HCT116 (cell line): ENCODE measurements at regions not wholly inside any gene's neighbourhood (a gene's known extent, or its start where the extent isn't known, plus 50 kb on each side); places are given as distances from the start of the nearest gene placed in this dataset.

Source experiments
- ATAC-seq: fragments of 200-7000 bp; cut with Tn5 transposase; 2 replicates; pipeline ENCODE4 v1.9.1; 2020; ENCODE audit warnings: mild to moderate bottlenecking, moderate library complexity
- BruUV-seq: library from RNA; stranded (reverse); fragments of 400-500 nt; replicated peaks from 2 replicates; lab custom pipeline; 2021; lab: Mats Ljungman, UMichigan
- CTCF ChIA-PET: fragments of 300-600 bp; sonication (Branson Sonifier 250); formaldehyde crosslinking; loops from one replicate; lab custom pipeline; 2021; ENCODE audit warnings: antibody characterized with exemption; lab: Charles Lee
- POLR2A ChIA-PET: fragments of 300-600, 350-600 bp; sonication (Branson Sonifier 250); formaldehyde crosslinking; loops from one replicate; lab custom pipeline; 2021; ENCODE audit warnings: antibody characterized with exemption; lab: Charles Lee
- RAD21 ChIA-PET, 2 experiments: fragments of 300-600 bp; sonication (Branson Sonifier 250); formaldehyde crosslinking; loops; one replicate each; lab custom pipeline; 2023; ENCODE audit warnings: low total read pairs in 2 of 2; ENCODE audit not compliant: uncharacterized antibody in 2 of 2, unreplicated experiment in 2 of 2, low non-redundant PET in 1 of 2; lab: Charles Lee
- DNase-seq: peaks from one replicate; pipeline ENCODE4 v3.0.0-alpha.2; 2010; ENCODE audit warnings: low read depth, low spot score
- H2AFZ ChIP-seq: fragments of 200-600 bp; shearing (Covaris generic), sonication (generic); 2 replicates; pipeline ENCODE4 v1.6.1; 2017; ENCODE audit warnings: low read depth, mixed run types, mixed read lengths, antibody characterized with exemption, low read length; ENCODE audit not compliant: poor library complexity, severe bottlenecking
- H3K27ac ChIP-seq: 2 replicates; pipeline ENCODE4 v1.5.1; 2012; ENCODE audit warnings: low read depth, low read length
- H3K27me3 ChIP-seq: fragments of 200-600 bp; sonication (generic); 2 replicates; pipeline ENCODE4 v1.6.1; 2016; ENCODE audit warnings: mixed run types, low read length, mixed read lengths; ENCODE audit not compliant: insufficient read depth
- H3K36me3 ChIP-seq, 2 experiments: fragments of 200-500 bp in 1 of 2; fragments of 200-600 bp in 1 of 2; sonication (Bioruptor generic) in 1 of 2; sonication (generic) in 1 of 2; 2 replicates each; pipeline versions ENCODE4 v1.5.1 to v1.6.1; 2014 to 2016; ENCODE audit warnings: low read length in 2 of 2, inconsistent platforms in 1 of 2, mixed read lengths in 1 of 2, mixed run types in 1 of 2; ENCODE audit not compliant: insufficient read depth in 2 of 2, control insufficient read depth in 1 of 2
- H3K4me1 ChIP-seq, 2 experiments: fragments of 200-600 bp in 1 of 2; sonication (generic) in 1 of 2; 2 replicates each; pipeline versions ENCODE4 v1.5.1 to v1.6.1; 2012 to 2017; ENCODE audit warnings: low read length in 2 of 2, inconsistent platforms in 1 of 2, mild to moderate bottlenecking in 1 of 2, mixed read lengths in 1 of 2, mixed run types in 1 of 2, moderate library complexity in 1 of 2; ENCODE audit not compliant: insufficient read depth in 2 of 2, control insufficient read depth in 1 of 2
- H3K4me2 ChIP-seq: fragments of 200-600 bp; sonication (generic); 2 replicates; pipeline ENCODE4 v1.6.1; 2017; ENCODE audit warnings: mixed run types, low read length, mixed read lengths
- H3K4me3 ChIP-seq, 2 experiments: fragments of 200-600 bp in 1 of 2; sonication (generic) in 1 of 2; replicated peaks in 1 of 2; 2 replicates each; pipeline ENCODE4 v1.5.1; 2011 to 2016; ENCODE audit warnings: low read length in 2 of 2, control low read depth in 1 of 2, low read depth in 1 of 2, mild to moderate bottlenecking in 1 of 2, mixed read lengths in 1 of 2, mixed run types in 1 of 2
- H3K79me2 ChIP-seq: fragments of 200-600 bp; sonication (generic); 2 replicates; pipeline ENCODE4 v1.6.1; 2017; ENCODE audit warnings: mild to moderate bottlenecking, mixed run types, low read length, moderate library complexity, mixed read lengths; ENCODE audit not compliant: insufficient read depth
- H3K9ac ChIP-seq: fragments of 200-600 bp; sonication (generic); 2 replicates; pipeline ENCODE4 v1.6.1; 2016; ENCODE audit warnings: low read length, mixed read lengths
- H3K9me2 ChIP-seq: fragments of 200-600 bp; sonication (generic), shearing (Covaris generic); 2 replicates; pipeline ENCODE4 v1.6.1; 2017; ENCODE audit warnings: mixed run types, mild to moderate bottlenecking, moderate library complexity; ENCODE audit not compliant: insufficient read depth
- H3K9me3 ChIP-seq, 2 experiments: fragments of 200-500 bp in 1 of 2; fragments of 200-600 bp in 1 of 2; sonication (Bioruptor generic) in 1 of 2; sonication (generic) in 1 of 2; 2 replicates each; pipeline ENCODE4 v1.6.1; 2014 to 2017; ENCODE audit warnings: low read length in 2 of 2, mixed read lengths in 2 of 2, inconsistent platforms in 1 of 2, low read depth in 1 of 2, mild to moderate bottlenecking in 1 of 2, mixed run types in 1 of 2, moderate library complexity in 1 of 2; ENCODE audit not compliant: control insufficient read depth in 1 of 2, insufficient read depth in 1 of 2
- H4K20me1 ChIP-seq: fragments of 200-600 bp; sonication (generic), shearing (Covaris generic); 2 replicates; pipeline ENCODE4 v1.6.1; 2017; ENCODE audit warnings: mixed run types, mild to moderate bottlenecking, moderate library complexity; ENCODE audit not compliant: insufficient read depth
- CEBPB ChIP-seq: IDR thresholded peaks from 2 replicates; pipeline ENCODE4 v1.6.1; 2012; ENCODE audit warnings: low read depth
- EGR1 ChIP-seq: IDR thresholded peaks from 2 replicates; pipeline ENCODE4 v1.6.1; 2012; ENCODE audit warnings: low read depth
- EZH2 ChIP-seq: fragments of 200-600 bp; sonication (generic); IDR thresholded peaks from 2 replicates; pipeline ENCODE4 v1.6.1; 2017; ENCODE audit warnings: antibody characterized with exemption, mixed run types
- JUND ChIP-seq: IDR thresholded peaks from 2 replicates; pipeline ENCODE4 v1.6.1; 2012
- POLR2A ChIP-seq: IDR thresholded peaks from 2 replicates; pipeline ENCODE4 v1.7.0; 2011; ENCODE audit warnings: borderline replicate concordance; ENCODE audit not compliant: insufficient read depth, insufficient read length; ENCODE audit errors: extremely low read depth
- POLR2AphosphoS5 ChIP-seq: IDR thresholded peaks from 2 replicates; pipeline ENCODE4 v1.6.1; 2011; ENCODE audit warnings: mild to moderate bottlenecking, low read depth, low read length, moderate library complexity
- RAD21 ChIP-seq: IDR thresholded peaks from 2 replicates; pipeline ENCODE4 v1.6.1; 2012; ENCODE audit warnings: low read depth, mild to moderate bottlenecking
- SP1 ChIP-seq: IDR thresholded peaks from 2 replicates; pipeline ENCODE4 v1.6.1; 2012; ENCODE audit warnings: low read depth
- SRF ChIP-seq: IDR thresholded peaks from 2 replicates; pipeline ENCODE4 v1.6.1; 2012; ENCODE audit warnings: low read depth
- YY1 ChIP-seq: IDR thresholded peaks from 2 replicates; pipeline ENCODE4 v1.6.1; 2011; ENCODE audit warnings: low read length, low read depth, moderate library complexity, mild to moderate bottlenecking; ENCODE audit not compliant: insufficient replicate concordance; ENCODE audit errors: extremely low read depth
- ZFX ChIP-seq: fragments of 450-650 bp; IDR thresholded peaks from 2 replicates; pipeline ENCODE4 v1.6.1; 2017
- ZNF274 ChIP-seq: fragments of 200-500 bp; sonication (Bioruptor generic); IDR thresholded peaks from 2 replicates; pipeline ENCODE4 v1.6.1; 2014; ENCODE audit warnings: mild to moderate bottlenecking, low read depth, low read length, inconsistent platforms
- intact Hi-C: fragments of 100-400 bp; cut with micrococcal nuclease; formaldehyde crosslinking; loops from 2 replicates; pipeline ENCODE4 v1.10.0; 2022
- TF ChIP-seq, protein P1 (sequence below), 3 experiments: fragments of 200-600 bp in 1 of 3; sonication (generic) in 1 of 3; IDR thresholded peaks in 2 of 3; conservative IDR thresholded peaks in 1 of 3; 2 replicates each; pipeline ENCODE4 v1.5.1; 2012 to 2017; ENCODE audit warnings: low read depth in 2 of 3, low read length in 2 of 3, antibody characterized with exemption in 1 of 3, borderline replicate concordance in 1 of 3, control low read depth in 1 of 3, mild to moderate bottlenecking in 1 of 3, mixed read lengths in 1 of 3, mixed run types in 1 of 3, moderate library complexity in 1 of 3; ENCODE audit not compliant: insufficient read depth in 1 of 3
- TF ChIP-seq, protein P2 (sequence below): IDR thresholded peaks from 2 replicates; pipeline ENCODE4 v1.6.1; 2012; ENCODE audit warnings: low read depth
- TF ChIP-seq, protein P3 (sequence below): IDR thresholded peaks from 2 replicates; pipeline ENCODE4 v1.6.1; 2012
- TF ChIP-seq, protein P4 (sequence below): IDR thresholded peaks from 2 replicates; pipeline ENCODE4 v1.6.1; 2012

DNA sequence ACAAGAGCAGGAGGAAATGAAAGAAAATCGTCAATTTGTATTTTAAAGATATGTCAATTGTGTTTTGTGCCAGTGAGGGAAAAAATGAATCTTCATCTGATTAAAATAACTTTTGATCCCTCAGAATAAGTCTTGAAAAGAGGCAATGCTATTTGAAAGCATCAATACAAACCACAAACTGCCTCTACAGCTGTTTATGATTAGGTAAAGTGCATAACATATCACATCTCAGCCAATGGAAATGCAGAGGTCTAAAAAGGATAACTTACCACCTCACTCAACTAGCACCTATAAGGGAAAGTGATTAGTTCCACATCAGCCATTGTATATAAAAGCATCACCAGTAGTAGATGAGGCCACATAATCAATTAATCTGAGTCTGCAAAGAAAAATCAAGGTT lies 492.2 kb upstream of the CDH2 start:
- Histone ChIP-seq H2AFZ (no peak overlapping the region), H3K27ac (no peak overlapping the region), H3K9me3 (no peaks in the 10 kb centered on the region), H3K9me2 (no peaks in the 10 kb centered on the region), H3K79me2 (no peaks in the 10 kb centered on the region), H3K4me2 (no peak overlapping the region), H4K20me1 (no peaks in the 10 kb centered on the region), H3K4me1 (no peaks in the 10 kb centered on the region), H3K9ac (no peak overlapping the region), H3K4me3 (no peak overlapping the region), H3K27me3 (no peaks in the 10 kb centered on the region), H3K36me3 (no peaks in the 10 kb centered on the region)
- ChIA-PET CTCF (no interaction called here), POLR2A (no interaction called here), RAD21 (no interaction called here)
- DNase-seq (no peak), ATAC-seq (no peak)
- TF ChIP-seq, protein P1, sequence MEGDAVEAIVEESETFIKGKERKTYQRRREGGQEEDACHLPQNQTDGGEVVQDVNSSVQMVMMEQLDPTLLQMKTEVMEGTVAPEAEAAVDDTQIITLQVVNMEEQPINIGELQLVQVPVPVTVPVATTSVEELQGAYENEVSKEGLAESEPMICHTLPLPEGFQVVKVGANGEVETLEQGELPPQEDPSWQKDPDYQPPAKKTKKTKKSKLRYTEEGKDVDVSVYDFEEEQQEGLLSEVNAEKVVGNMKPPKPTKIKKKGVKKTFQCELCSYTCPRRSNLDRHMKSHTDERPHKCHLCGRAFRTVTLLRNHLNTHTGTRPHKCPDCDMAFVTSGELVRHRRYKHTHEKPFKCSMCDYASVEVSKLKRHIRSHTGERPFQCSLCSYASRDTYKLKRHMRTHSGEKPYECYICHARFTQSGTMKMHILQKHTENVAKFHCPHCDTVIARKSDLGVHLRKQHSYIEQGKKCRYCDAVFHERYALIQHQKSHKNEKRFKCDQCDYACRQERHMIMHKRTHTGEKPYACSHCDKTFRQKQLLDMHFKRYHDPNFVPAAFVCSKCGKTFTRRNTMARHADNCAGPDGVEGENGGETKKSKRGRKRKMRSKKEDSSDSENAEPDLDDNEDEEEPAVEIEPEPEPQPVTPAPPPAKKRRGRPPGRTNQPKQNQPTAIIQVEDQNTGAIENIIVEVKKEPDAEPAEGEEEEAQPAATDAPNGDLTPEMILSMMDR (IDR thresholded peaks at IDR 0.05 in 2 of 3, conservative IDR thresholded peaks at IDR 0.05 in 1 of 3; ENCODE audit: borderline replicate concordance in 1 of 3, insufficient read depth in 1 of 3, low read depth in 2 of 3, low read length in 2 of 3) = no peak
- TF ChIP-seq, protein P2, sequence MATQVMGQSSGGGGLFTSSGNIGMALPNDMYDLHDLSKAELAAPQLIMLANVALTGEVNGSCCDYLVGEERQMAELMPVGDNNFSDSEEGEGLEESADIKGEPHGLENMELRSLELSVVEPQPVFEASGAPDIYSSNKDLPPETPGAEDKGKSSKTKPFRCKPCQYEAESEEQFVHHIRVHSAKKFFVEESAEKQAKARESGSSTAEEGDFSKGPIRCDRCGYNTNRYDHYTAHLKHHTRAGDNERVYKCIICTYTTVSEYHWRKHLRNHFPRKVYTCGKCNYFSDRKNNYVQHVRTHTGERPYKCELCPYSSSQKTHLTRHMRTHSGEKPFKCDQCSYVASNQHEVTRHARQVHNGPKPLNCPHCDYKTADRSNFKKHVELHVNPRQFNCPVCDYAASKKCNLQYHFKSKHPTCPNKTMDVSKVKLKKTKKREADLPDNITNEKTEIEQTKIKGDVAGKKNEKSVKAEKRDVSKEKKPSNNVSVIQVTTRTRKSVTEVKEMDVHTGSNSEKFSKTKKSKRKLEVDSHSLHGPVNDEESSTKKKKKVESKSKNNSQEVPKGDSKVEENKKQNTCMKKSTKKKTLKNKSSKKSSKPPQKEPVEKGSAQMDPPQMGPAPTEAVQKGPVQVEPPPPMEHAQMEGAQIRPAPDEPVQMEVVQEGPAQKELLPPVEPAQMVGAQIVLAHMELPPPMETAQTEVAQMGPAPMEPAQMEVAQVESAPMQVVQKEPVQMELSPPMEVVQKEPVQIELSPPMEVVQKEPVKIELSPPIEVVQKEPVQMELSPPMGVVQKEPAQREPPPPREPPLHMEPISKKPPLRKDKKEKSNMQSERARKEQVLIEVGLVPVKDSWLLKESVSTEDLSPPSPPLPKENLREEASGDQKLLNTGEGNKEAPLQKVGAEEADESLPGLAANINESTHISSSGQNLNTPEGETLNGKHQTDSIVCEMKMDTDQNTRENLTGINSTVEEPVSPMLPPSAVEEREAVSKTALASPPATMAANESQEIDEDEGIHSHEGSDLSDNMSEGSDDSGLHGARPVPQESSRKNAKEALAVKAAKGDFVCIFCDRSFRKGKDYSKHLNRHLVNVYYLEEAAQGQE = no peak
- TF ChIP-seq CEBPB (no peak), POLR2AphosphoS5 (no peak), RAD21 (no peak), SRF (no peak), ZFX (no peak), YY1 (no peak), SP1 (no peak), POLR2A (no peak), EGR1 (no peak), JUND (no peak), EZH2 (no peak), ZNF274 (no peak)
- TF ChIP-seq, protein P3, sequence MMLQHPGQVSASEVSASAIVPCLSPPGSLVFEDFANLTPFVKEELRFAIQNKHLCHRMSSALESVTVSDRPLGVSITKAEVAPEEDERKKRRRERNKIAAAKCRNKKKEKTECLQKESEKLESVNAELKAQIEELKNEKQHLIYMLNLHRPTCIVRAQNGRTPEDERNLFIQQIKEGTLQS = no peak
- TF ChIP-seq, protein P4, sequence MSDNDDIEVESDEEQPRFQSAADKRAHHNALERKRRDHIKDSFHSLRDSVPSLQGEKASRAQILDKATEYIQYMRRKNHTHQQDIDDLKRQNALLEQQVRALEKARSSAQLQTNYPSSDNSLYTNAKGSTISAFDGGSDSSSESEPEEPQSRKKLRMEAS = no peak
- BruUV-seq = no TSS peak
- intact Hi-C loops = loop anchor here (10.0 kb wide), 1 partner anchor 46 kb away; no protein-coding TSS in a partner anchor
